GM12891 (cell line): ENCODE measurements at regions not wholly inside any gene's neighbourhood (a gene's known extent, or its start where the extent isn't known, plus 50 kb on each side); places are given as distances from the start of the nearest gene placed in this dataset.

Source experiments
- POLR2A ChIP-seq: IDR thresholded peaks from 2 replicates; pipeline ENCODE4 v1.6.1; 2011; ENCODE audit warnings: low read depth, low read length, control low read depth
- POLR2AphosphoS5 ChIP-seq: IDR thresholded peaks from 2 replicates; pipeline ENCODE4 v1.6.1; 2011; ENCODE audit warnings: low read depth, low read length, control low read depth
- SPI1 ChIP-seq: IDR thresholded peaks from 2 replicates; pipeline ENCODE4 v1.6.1; 2011; ENCODE audit warnings: low read depth, low read length, control low read depth
- TAF1 ChIP-seq: IDR thresholded peaks from 2 replicates; pipeline ENCODE4 v1.6.1; 2011; ENCODE audit warnings: low read depth, low read length, control low read depth

DNA sequence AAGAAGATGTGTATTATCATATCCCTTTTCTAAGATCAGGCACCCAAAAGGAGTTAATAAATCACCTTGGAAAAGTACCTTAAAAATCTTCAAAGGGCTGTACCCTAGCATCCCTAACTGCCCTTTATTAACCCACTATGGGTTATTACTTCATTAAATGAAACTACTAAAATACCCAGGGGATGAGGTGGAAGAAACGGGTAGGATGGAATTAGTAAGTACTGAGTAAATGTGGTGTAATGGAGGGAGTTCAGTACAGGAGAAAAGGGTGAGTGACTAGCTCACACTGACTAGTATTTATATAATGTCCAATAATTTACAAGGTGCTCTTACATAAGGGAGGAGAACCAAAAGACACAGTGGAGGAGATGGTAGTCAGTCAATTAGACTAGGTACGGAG is 51.0 kb upstream of the RASGEF1B start:
- TF ChIP-seq POLR2AphosphoS5: no peak
- TF ChIP-seq TAF1: no peak
- TF ChIP-seq POLR2A: no peak
- TF ChIP-seq SPI1: no peak
